HG02798 (cell line): ENCODE measurements at regions not wholly inside any gene's neighbourhood (a gene's known extent, or its start where the extent isn't known, plus 50 kb on each side); places are given as distances from the start of the nearest gene placed in this dataset.

ENCODE experiments used
- ATAC-seq: cut with Tn5 transposase; IDR thresholded peaks from one replicate; pipeline ENCODE4 v1.9.1; 2021; ENCODE audit warnings: mild to moderate bottlenecking; ENCODE audit not compliant: unreplicated experiment, poor library complexity

DNA sequence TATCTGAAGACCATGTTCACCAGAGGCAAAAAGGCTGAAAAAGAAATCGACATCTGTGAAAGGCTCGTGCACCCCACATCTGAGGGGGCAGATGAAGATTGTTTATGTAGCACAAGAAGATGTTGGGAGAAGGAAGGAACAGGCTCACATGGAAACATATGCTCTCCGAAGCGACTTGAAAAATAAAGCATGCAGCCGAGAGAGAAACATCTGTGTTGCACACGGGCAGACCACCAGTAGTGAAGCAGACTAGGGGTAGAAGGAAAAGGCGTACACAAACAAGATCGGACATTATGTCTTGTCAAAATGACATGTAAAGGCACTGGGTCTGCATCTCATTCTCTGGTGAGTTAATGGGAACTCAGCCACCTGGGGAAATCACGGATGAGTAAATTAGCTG, 356.5 kb downstream of the ZIC4 start:
- ATAC-seq: no peak

- ATAC-seq: no peak
Observed at GRCh38 chr3:147049305-147049704, 357.0 kb downstream of the ZIC4 start.

DNA sequence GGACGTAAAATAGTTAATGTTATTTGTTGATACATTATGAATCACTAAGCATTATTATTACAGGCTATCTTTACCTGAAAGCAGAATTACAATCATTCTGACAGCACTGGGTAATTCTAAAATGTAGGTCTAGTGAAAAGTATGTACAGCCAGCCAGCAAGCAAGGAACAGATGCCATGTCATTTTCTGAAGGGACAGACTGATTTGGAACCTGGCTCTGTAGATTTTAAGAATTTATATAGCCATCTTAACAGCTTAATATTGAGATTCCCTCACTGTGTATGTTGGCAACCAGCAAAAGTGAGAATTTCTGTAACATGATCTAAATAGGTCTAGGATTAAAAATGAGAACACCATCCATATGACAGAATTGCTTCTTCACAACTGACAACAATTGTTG, 359.4 kb downstream of the ZIC4 start:
- no peak for ATAC-seq

GRCh38 chr3:147038481-147038880, 367.9 kb downstream of the ZIC4 start:
- ATAC-seq: no peak

DNA sequence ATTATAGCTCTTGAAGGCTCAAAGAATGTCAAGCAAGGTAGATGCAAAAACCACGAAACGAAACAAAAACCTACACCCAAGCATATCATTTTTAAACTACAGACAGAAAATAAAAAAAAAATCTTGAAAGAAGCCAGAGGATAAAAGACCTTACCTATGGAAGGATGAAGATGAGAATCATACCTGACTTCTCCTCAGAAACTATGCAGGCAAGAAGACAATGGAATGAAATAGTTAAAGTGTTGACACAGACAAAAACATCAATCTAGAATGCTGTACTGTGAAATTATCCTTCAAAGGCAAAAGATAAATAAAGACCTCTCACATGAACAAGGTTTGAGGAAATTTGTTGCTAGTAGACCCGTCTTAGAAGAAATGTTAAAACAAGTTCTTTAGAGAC, 372.0 kb downstream of the ZIC4 start:
- ATAC-seq: no peak

- no peak for ATAC-seq
Observed at GRCh38 chr3:147030274-147030673, 376.1 kb downstream of the ZIC4 start.

DNA sequence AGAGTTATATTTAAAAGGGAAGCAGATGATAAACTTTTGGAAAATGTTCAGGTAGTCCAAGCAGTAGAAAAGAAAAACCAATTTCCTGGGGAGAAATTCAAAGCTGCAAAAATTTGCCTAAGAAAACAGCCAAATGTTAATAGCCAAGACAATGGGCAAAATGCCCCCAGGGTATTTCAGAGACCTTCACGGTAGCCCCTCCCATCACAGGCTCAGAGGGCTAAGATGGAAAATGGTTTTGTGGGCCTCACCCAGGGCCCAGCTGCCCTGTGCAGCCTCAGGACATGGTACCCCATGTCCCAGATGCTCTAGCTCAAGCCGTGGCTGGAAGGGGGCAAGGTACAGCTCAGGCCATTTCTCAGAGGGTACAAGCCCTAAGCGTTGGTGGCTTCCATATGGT, 391.0 kb downstream of the ZIC4 start:
- no peak for ATAC-seq

DNA sequence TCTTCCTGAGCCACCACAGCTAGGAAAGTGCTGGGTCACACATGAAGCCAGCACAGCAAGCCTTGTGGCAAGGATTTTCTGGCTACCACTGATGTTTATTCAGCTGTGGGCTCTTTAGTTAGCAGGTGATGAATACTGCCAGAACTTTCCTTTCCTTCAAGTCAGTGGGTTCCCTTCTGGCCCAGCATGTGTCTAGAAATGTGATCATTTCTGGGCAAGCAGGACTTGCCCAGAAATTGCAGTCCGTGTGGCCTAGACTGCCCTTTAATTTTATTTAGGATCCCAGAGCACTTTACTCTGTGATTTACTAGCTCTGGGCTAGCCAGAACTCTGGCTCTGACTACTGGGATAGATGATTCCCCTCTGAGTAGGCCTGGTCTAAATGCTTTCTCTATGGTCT, 397.5 kb downstream of the ZIC4 start:
- ATAC-seq: no peak

- ATAC-seq: no peak
Observed at GRCh38 chr3:147008458-147008857, 397.9 kb downstream of the ZIC4 start.

GRCh38 chr3:147007736-147008245, 398.6 kb downstream of the ZIC4 start:
- ATAC-seq: no peak

- no peak for ATAC-seq
Observed at GRCh38 chr3:147002721-147003120, 397.6 kb upstream of the PLSCR5 start.

- ATAC-seq: no peak
Observed at GRCh38 chr3:147000274-147000673, 395.1 kb upstream of the PLSCR5 start.

DNA sequence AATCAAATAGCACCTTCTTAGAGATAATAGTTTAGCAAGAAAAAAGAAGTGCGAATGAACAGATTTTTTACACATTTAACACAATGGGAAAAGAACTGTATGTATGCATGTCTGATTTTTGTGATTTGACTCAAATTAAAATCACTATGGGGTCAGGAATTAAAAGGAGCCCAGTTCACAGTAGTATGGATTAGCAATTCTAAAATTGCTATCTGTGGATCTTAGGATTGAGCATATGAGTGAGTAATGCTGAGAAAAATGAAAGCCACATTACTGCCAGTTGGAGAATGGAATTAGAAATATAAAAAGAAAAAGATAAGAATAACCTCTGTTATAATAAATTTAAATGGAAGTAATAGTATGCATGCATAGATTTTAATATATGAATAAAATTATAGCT, 386.8 kb upstream of the PLSCR5 start:
- ATAC-seq: no peak

DNA sequence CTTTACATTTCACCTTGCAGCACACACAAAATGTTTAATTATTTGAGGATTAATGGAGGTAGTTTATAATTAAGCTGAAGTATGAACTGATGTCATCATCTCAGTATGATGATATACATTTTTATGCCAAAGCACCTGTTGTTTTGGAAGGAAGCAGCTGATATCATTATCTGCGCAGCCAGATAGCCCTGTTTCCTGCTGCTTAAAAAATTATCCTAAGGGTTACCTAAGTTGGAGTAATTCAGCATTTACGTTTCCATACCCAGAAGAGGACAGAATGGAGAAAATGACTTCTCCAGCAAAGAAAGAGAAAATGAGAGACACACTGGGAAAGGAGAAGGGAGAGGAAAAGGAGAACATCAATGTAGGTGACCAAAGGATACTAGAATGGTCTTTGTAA, 370.3 kb upstream of the PLSCR5 start:
- ATAC-seq: no peak

GRCh38 chr3:146975032-146975431, 369.9 kb upstream of the PLSCR5 start:
- no peak for ATAC-seq

GRCh38 chr3:146974001-146974400, 368.9 kb upstream of the PLSCR5 start:
- no peak for ATAC-seq

DNA sequence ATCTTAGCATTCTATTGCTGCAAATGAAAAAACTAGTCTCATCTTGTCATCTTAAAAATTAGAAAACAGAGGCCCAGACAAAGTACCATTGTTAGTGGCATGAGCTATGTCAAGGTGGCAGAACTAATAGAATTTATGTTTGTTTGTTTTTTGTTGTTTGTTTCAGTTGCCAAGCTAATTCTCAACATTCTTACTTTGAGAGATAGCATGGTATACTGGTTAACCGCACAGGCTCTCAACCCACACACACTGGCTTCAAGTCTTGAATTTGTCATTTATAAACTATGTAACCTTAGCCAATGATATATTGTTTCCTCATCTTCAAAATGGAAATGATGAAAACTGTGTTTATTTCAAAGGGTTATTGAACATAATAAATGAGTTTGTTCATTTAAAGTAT, 367.6 kb upstream of the PLSCR5 start:
- ATAC-seq: no peak

GRCh38 chr3:146970236-146970635, 365.1 kb upstream of the PLSCR5 start:
- ATAC-seq: no peak

DNA sequence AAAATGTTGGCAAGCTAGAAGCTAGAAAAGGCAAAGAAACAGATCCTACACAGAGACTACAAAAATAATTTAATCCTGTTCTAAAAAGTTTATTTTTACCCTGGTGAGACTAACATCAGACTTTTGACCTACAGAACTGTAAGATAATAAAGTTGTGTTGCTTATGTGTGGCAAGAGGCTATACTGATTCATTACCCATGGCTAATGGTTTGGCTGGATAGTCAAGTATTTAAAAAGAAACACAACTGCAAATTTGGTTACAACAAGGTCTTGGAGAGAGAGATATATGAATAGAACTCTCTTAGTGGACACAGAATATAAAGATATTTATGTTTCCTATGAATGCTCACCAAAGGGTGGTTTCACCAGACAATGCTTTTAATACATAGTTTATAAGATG, 364.2 kb upstream of the PLSCR5 start:
- ATAC-seq: no peak

- no peak for ATAC-seq
Observed at GRCh38 chr3:146968204-146968651, 363.1 kb upstream of the PLSCR5 start.

GRCh38 chr3:146967783-146968182, 362.6 kb upstream of the PLSCR5 start:
- ATAC-seq: no peak

DNA sequence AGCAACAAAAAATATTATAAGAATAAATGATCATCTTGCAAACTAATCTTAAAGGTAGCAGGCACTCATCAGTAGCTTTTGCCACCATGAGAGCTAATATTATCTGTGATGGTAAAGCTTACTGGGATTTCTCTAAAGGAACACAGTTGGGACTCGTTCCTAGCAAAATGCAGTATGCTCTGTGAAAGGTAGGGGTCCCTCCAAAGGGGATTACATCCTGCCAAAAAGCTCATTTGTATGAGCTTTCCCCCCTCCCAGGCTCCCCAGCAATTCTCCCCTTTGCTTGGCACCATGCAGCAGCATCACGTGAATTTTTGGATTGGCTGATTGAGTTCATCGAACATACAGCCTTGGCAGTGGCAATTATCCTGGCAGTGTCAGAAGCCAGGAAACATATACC, 361.0 kb upstream of the PLSCR5 start:
- no peak for ATAC-seq

GRCh38 chr3:146953511-146953981, 348.4 kb upstream of the PLSCR5 start:
- no peak for ATAC-seq
